GM19025 (cell line): ENCODE measurements at regions not wholly inside any gene's neighbourhood (a gene's known extent, or its start where the extent isn't known, plus 50 kb on each side); places are given as distances from the start of the nearest gene placed in this dataset.

Experiments
- ATAC-seq: cut with Tn5 transposase; IDR thresholded peaks from one replicate; pipeline ENCODE4 v1.9.1; 2021; ENCODE audit warnings: mild to moderate bottlenecking, low read depth, moderate library complexity; ENCODE audit not compliant: unreplicated experiment

GRCh38 chr20:50398821-50399554 is 111.2 kb upstream of the PTPN1 start:
- no peak for ATAC-seq

- ATAC-seq = no peak
Observed at GRCh38 chr20:50399555-50399916, 110.6 kb upstream of the PTPN1 start.

- no peak for ATAC-seq
Observed at GRCh38 chr20:50399917-50400704, 110.1 kb upstream of the PTPN1 start.

GRCh38 chr20:50400705-50401586 is 109.2 kb upstream of the PTPN1 start:
- no peak for ATAC-seq

GRCh38 chr20:50401587-50402418 is 108.4 kb upstream of the PTPN1 start:
- ATAC-seq = no peak

- ATAC-seq = no peak
Observed at GRCh38 chr20:50403565-50404418, 106.4 kb upstream of the PTPN1 start.

- no peak for ATAC-seq
Observed at GRCh38 chr20:50404419-50405234, 105.6 kb upstream of the PTPN1 start.

GRCh38 chr20:50405235-50405914 is 104.8 kb upstream of the PTPN1 start:
- no peak for ATAC-seq

GRCh38 chr20:50405915-50406609 is 104.1 kb upstream of the PTPN1 start:
- ATAC-seq = no peak

- ATAC-seq = no peak
Observed at GRCh38 chr20:50406610-50407136, 103.5 kb upstream of the PTPN1 start.

GRCh38 chr20:50408526-50409364 is 101.4 kb upstream of the PTPN1 start:
- no peak for ATAC-seq

- ATAC-seq = no peak
Observed at GRCh38 chr20:50409495-50409894, 100.7 kb upstream of the PTPN1 start.

- ATAC-seq = no peak
Observed at GRCh38 chr20:50410343-50410742, 99.8 kb upstream of the PTPN1 start.

GRCh38 chr20:50412069-50412468 is 98.1 kb upstream of the PTPN1 start:
- no peak for ATAC-seq

GRCh38 chr20:50412499-50412898 is 97.7 kb upstream of the PTPN1 start:
- ATAC-seq = no peak

- no peak for ATAC-seq
Observed at GRCh38 chr20:50413088-50413500, 97.1 kb upstream of the PTPN1 start.
